OCI-LY7 (cell line): ENCODE measurements at regions not wholly inside any gene's neighbourhood (a gene's known extent, or its start where the extent isn't known, plus 50 kb on each side); places are given as distances from the start of the nearest gene placed in this dataset.

Experiments used
- BruUV-seq: library from RNA; stranded (reverse); fragments of 400-500 nt; replicated peaks from 2 replicates; lab custom pipeline; 2021; lab: Mats Ljungman, UMichigan
- CTCF ChIA-PET: fragments of 300-600 bp; sonication (Branson Sonifier 250); formaldehyde crosslinking; loops from one replicate; lab custom pipeline; 2022; ENCODE audit warnings: antibody characterized with exemption; ENCODE audit not compliant: unreplicated experiment; lab: Charles Lee
- POLR2A ChIA-PET: fragments of 300-600 bp; sonication (Branson Sonifier 250); formaldehyde crosslinking; loops from one replicate; lab custom pipeline; 2022; ENCODE audit warnings: antibody characterized with exemption; lab: Charles Lee
- DNase-seq: peaks from one replicate; pipeline ENCODE4 v3.0.0-alpha.2; 2015; ENCODE audit warnings: low spot score
- H2AFZ ChIP-seq: fragments of 200-600 bp; sonication (generic), shearing (Covaris generic); 2 replicates; pipeline ENCODE4 v1.6.1; 2014; ENCODE audit warnings: mild to moderate bottlenecking, antibody characterized with exemption, low read length, moderate library complexity
- H3K27ac ChIP-seq: fragments of 200-600 bp; sonication (generic); 2 replicates; pipeline ENCODE4 v1.5.1; 2014; ENCODE audit warnings: mixed run types, low read depth, mild to moderate bottlenecking, moderate library complexity, low read length, inconsistent platforms; ENCODE audit not compliant: poor library complexity, severe bottlenecking
- H3K36me3 ChIP-seq: fragments of 200-600 bp; sonication (generic); 2 replicates; pipeline ENCODE4 v1.6.1; 2014; ENCODE audit warnings: mild to moderate bottlenecking, antibody characterized with exemption, low read length, moderate library complexity, mixed read lengths; ENCODE audit not compliant: insufficient read depth
- H3K4me1 ChIP-seq: fragments of 200-600 bp; sonication (generic); 2 replicates; pipeline ENCODE4 v1.5.1; 2014; ENCODE audit warnings: mild to moderate bottlenecking, low read length; ENCODE audit not compliant: insufficient read depth, poor library complexity, severe bottlenecking
- H3K4me2 ChIP-seq: fragments of 200-600 bp; sonication (generic); 2 replicates; pipeline ENCODE4 v1.6.1; 2014; ENCODE audit warnings: mild to moderate bottlenecking, low read length
- H3K4me3 ChIP-seq: fragments of 200-600 bp; sonication (generic); 2 replicates; pipeline ENCODE4 v1.5.1; 2014; ENCODE audit warnings: mild to moderate bottlenecking, low read depth, low read length; ENCODE audit not compliant: poor library complexity, severe bottlenecking
- H3K79me2 ChIP-seq: fragments of 200-600 bp; sonication (generic); 2 replicates; pipeline ENCODE4 v1.6.1; 2016; ENCODE audit warnings: low read depth, mild to moderate bottlenecking, low read length, moderate library complexity, mixed read lengths; ENCODE audit not compliant: insufficient read depth
- H3K9me2 ChIP-seq: fragments of 200-600 bp; sonication (generic); 2 replicates; pipeline ENCODE4 v1.6.1; 2016; ENCODE audit warnings: mild to moderate bottlenecking, low read length, mixed read lengths; ENCODE audit not compliant: insufficient read depth
- H3K9me3 ChIP-seq: fragments of 200-600 bp; sonication (generic); 2 replicates; pipeline ENCODE4 v1.6.1; 2014; ENCODE audit warnings: mild to moderate bottlenecking, mixed run types, low read length, mixed read lengths
- H4K20me1 ChIP-seq: fragments of 200-600 bp; sonication (generic); 2 replicates; pipeline ENCODE4 v1.6.1; 2014; ENCODE audit warnings: mild to moderate bottlenecking, antibody characterized with exemption, low read length, moderate library complexity, mixed read lengths; ENCODE audit not compliant: insufficient read depth
- CTCF ChIP-seq: fragments of 200-600 bp; sonication (generic); conservative IDR thresholded peaks from 2 replicates; pipeline ENCODE4 v1.5.1; 2014; ENCODE audit warnings: mild to moderate bottlenecking, antibody characterized with exemption, low read length, moderate library complexity, mixed read lengths
- EZH2phosphoT487 ChIP-seq: fragments of 200-600 bp; sonication (generic); IDR thresholded peaks from 2 replicates; pipeline ENCODE4 v1.6.1; 2018; ENCODE audit warnings: low read depth, borderline replicate concordance, mild to moderate bottlenecking, mixed run types, antibody characterized with exemption, low read length, moderate library complexity, mixed read lengths
- intact Hi-C: fragments of 100-400 bp; cut with micrococcal nuclease; formaldehyde crosslinking; loops from one replicate; pipeline ENCODE4 v1.10.0; 2022; ENCODE audit not compliant: unreplicated experiment

DNA sequence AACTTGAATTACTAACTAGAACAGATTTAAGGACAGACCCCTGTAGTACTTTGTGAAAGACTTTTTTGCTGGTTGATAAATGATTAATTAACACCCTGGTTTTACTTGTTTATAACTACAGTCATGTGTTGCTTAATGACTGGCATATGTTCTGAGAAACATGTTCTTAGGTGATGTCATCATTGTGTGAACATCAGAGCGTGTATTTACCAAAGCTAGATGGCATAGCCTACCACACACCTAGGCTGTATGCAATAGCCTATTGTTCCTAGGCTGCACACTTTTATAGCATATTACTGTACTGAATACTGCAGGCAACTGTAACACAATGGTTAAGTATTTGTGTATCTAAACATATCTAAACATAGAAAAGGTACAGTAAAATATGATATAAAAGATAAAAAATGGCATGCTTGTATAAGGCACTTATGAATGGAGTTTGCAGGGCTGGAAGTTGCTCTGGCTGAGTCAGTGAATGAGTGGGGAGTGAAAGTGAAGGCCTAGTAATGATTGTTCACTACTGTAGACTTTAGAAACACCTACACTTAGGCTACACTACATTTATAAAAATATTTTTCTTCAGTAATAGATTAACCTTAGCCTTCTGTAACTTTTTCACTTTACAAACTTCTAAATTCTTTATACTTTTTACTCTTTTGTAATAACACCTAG, 260.3 kb downstream of the KCNRG start:
- DNase-seq: no peak
- Histone ChIP-seq H4K20me1 (no peaks in the 10 kb centered on the region), H3K9me2 (no peaks in the 10 kb centered on the region), H2AFZ (no peak overlapping the region), H3K36me3 (no peaks in the 10 kb centered on the region), H3K79me2 (no peaks in the 10 kb centered on the region), H3K27ac (no peak overlapping the region), H3K4me3 (no peak overlapping the region), H3K9me3 (no peaks in the 10 kb centered on the region), H3K4me2 (no peak overlapping the region), H3K4me1 (peaks cover 3% of the 10 kb centered on the region)
- intact Hi-C loops: no loop called here
- BruUV-seq: no TSS peak
- ChIA-PET CTCF (no interaction called here), POLR2A (no interaction called here)
- TF ChIP-seq EZH2phosphoT487: no peak
- TF ChIP-seq CTCF: no peak

DNA sequence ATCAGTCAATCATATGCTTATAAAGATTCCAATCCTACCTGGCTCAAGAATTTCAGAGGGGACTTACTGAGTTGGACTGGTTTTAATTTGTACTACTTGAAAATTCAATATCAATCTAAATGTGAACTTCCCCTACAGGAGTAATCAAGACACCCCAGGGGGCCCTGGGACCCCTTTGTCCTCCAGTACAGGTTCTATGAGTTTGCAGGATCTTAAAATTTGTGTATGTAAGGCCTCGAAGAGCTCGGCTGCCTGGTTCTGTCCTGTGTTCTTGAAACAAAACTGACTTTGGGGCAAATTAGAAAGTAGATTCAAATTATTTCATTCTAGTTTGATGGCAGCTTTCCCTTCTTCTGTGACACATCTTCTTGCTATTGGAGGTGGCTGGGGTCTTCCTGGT, 261.3 kb downstream of the KCNRG start:
- no peak overlapping the region for H3K4me2 ChIP-seq
- no peaks in the 10 kb centered on the region for H3K9me2 ChIP-seq
- H3K4me1 ChIP-seq: no peaks in the 10 kb centered on the region
- H3K36me3 ChIP-seq: no peaks in the 10 kb centered on the region
- DNase-seq: no peak
- intact Hi-C loops: no loop called here
- no peaks in the 10 kb centered on the region for H4K20me1 ChIP-seq
- no peaks in the 10 kb centered on the region for H3K79me2 ChIP-seq
- CTCF ChIA-PET: no interaction called here
- H2AFZ ChIP-seq: no peak overlapping the region
- TF ChIP-seq CTCF (no peak), EZH2phosphoT487 (no peak)
- H3K4me3 ChIP-seq: no peak overlapping the region
- POLR2A ChIA-PET: no interaction called here
- no peak overlapping the region for H3K27ac ChIP-seq
- no peaks in the 10 kb centered on the region for H3K9me3 ChIP-seq
- BruUV-seq: no TSS peak

GRCh38 chr13:50277127-50277526, 261.9 kb downstream of the KCNRG start:
- no TSS peak for BruUV-seq
- intact Hi-C loops: no loop called here
- ChIA-PET CTCF (no interaction called here), POLR2A (no interaction called here)
- no peaks in the 10 kb centered on the region for H3K9me3 ChIP-seq
- H3K36me3 ChIP-seq: no peaks in the 10 kb centered on the region
- no peaks in the 10 kb centered on the region for H4K20me1 ChIP-seq
- H3K4me2 ChIP-seq: no peak overlapping the region
- H3K9me2 ChIP-seq: no peaks in the 10 kb centered on the region
- DNase-seq: no peak
- H3K27ac ChIP-seq: no peak overlapping the region
- no peak for TF ChIP-seq CTCF
- TF ChIP-seq EZH2phosphoT487: no peak
- H3K79me2 ChIP-seq: no peaks in the 10 kb centered on the region
- H3K4me1 ChIP-seq: no peaks in the 10 kb centered on the region
- H3K4me3 ChIP-seq: no peak overlapping the region
- no peak overlapping the region for H2AFZ ChIP-seq
